ENCODE measurements at regions not wholly inside any gene's neighbourhood (a gene's known extent, or its start where the extent isn't known, plus 50 kb on each side); places are given as distances from the start of the nearest gene placed in this dataset.

DNA sequence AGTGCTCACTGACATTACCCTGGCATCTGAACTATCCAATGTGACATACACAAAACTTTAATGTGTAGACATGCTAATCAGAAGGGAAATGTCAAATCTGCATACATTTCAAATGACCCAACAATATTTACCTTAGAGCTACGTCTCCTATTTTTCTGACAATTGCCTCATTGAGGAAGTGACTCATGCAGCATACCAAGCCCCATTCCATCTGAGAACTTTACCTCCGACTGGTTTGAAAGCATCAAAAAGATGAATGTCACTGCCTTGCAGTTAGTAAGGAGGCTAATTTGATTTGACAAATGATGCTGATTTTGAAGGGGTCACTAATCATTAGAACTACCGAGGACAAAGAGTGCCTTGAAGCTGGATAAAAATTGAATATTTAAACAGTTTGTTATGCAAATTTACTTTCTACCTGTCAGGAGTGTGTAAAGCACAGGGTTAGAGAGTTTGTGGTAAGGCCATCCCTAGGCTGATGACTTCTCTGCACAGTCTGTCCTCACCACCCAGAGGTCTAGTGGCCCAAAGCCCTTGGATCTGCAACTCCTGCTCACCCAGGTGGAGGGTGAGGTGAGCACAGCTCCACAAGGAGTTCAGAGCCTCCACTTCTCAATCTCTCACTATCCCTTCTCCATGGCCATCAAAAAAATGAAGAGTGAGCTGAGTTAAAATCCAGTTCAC is 500.3 kb upstream of the C1orf87 start:
- TF ChIP-seq EZH2 (IDR thresholded peaks at IDR 0.05; ENCODE audit: low read depth, low read length, severe bottlenecking) (no peak), POLR2A (IDR thresholded peaks at IDR 0.05; ENCODE audit: control extremely low read depth in 1 of 2, low read depth in 2 of 2, low read length in 2 of 2) (no peak), KDM1A (IDR thresholded peaks at IDR 0.05; ENCODE audit: borderline replicate concordance, low read length) (no peak), SP4 (IDR thresholded peaks at IDR 0.05; ENCODE audit: low read length) (no peak), YY1 (IDR thresholded peaks at IDR 0.05; ENCODE audit: low read depth, low read length) (no peak)
- TF ChIP-seq, protein P1, sequence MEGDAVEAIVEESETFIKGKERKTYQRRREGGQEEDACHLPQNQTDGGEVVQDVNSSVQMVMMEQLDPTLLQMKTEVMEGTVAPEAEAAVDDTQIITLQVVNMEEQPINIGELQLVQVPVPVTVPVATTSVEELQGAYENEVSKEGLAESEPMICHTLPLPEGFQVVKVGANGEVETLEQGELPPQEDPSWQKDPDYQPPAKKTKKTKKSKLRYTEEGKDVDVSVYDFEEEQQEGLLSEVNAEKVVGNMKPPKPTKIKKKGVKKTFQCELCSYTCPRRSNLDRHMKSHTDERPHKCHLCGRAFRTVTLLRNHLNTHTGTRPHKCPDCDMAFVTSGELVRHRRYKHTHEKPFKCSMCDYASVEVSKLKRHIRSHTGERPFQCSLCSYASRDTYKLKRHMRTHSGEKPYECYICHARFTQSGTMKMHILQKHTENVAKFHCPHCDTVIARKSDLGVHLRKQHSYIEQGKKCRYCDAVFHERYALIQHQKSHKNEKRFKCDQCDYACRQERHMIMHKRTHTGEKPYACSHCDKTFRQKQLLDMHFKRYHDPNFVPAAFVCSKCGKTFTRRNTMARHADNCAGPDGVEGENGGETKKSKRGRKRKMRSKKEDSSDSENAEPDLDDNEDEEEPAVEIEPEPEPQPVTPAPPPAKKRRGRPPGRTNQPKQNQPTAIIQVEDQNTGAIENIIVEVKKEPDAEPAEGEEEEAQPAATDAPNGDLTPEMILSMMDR (IDR thresholded peaks at IDR 0.05; ENCODE audit: control extremely low read depth in 1 of 3, insufficient read depth in 1 of 3, low read depth in 1 of 3, low read length in 3 of 3): no peak
